Lung (tissue), 11 donors: ENCODE measurements at regions not wholly inside any gene's neighbourhood (a gene's known extent, or its start where the extent isn't known, plus 50 kb on each side); places are given as distances from the start of the nearest gene placed in this dataset.

Experiments
- ATAC-seq: fragments of 200-7000 bp; cut with Tn5 transposase; one replicate; pipeline ENCODE4 v1.9.1; 2020; ENCODE audit warnings: moderate number of reproducible peaks; ENCODE audit not compliant: insufficient read depth, low FRiP score
- DNase-seq, 3 donors: peaks; one replicate each; pipeline ENCODE4 v3.0.0-alpha.2; 2013 to 2017
- H3K27ac ChIP-seq, 2 donors: one replicate each; pipeline ENCODE4 v1.5.1; 2013; ENCODE audit warnings: mild to moderate bottlenecking in 2 of 2, moderate library complexity in 2 of 2, control low read depth in 1 of 2, inconsistent platforms in 1 of 2, low read depth in 1 of 2, low read length in 1 of 2
- H3K27me3 ChIP-seq, 3 donors: one replicate each; pipeline ENCODE4 v1.5.1; 2013; ENCODE audit warnings: low read length in 2 of 3; ENCODE audit not compliant: control insufficient read depth in 3 of 3, insufficient read depth in 3 of 3
- H3K36me3 ChIP-seq, 4 donors: one replicate each; pipeline ENCODE4 v1.5.1; 2013; ENCODE audit warnings: low read length in 4 of 4, mild to moderate bottlenecking in 1 of 4, moderate library complexity in 1 of 4; ENCODE audit not compliant: control insufficient read depth in 4 of 4, insufficient read depth in 4 of 4
- H3K4me1 ChIP-seq, 5 donors: one replicate each; pipeline ENCODE4 v1.5.1; 2013; ENCODE audit warnings: low read length in 5 of 5, mild to moderate bottlenecking in 2 of 5, moderate library complexity in 1 of 5; ENCODE audit not compliant: control insufficient read depth in 5 of 5, insufficient read depth in 5 of 5
- H3K4me3 ChIP-seq: one replicate; pipeline ENCODE4 v1.5.1; 2013; ENCODE audit warnings: mild to moderate bottlenecking, control low read depth, moderate library complexity
- H3K9ac ChIP-seq, 2 donors: one replicate each; pipeline ENCODE4 v1.5.1; 2013; ENCODE audit warnings: low read length in 2 of 2, control low read depth in 1 of 2; ENCODE audit not compliant: insufficient read depth in 1 of 2
- H3K9me3 ChIP-seq, 4 donors: one replicate each; pipeline ENCODE4 v1.5.1; 2013; ENCODE audit warnings: low read length in 3 of 4, mild to moderate bottlenecking in 1 of 4, moderate library complexity in 1 of 4; ENCODE audit not compliant: control insufficient read depth in 4 of 4, insufficient read depth in 3 of 4
- WGBS, 2 donors: extraction: QIAGEN DNeasy Blood & Tissue Kit; methylation state at CpG; one replicate each; pipeline ENCODE4 v1.1.7; 2013; 5-methylcytosine and 5-hydroxymethylcytosine counted together
- TF ChIP-seq, protein P1 (sequence below): IDR thresholded peaks from 2 replicates; pipeline ENCODE4 v1.5.1; 2012; ENCODE audit warnings: mild to moderate bottlenecking; ENCODE audit errors: control extremely low read depth, extremely low read depth
- donor health status: control.
- donor health status: control.
- donor health status: Bipolar disorder and iron deficiency.
- donor health status: healthy.
- donor health status: DM: yes; HTN: yes; CAD: no.

DNA sequence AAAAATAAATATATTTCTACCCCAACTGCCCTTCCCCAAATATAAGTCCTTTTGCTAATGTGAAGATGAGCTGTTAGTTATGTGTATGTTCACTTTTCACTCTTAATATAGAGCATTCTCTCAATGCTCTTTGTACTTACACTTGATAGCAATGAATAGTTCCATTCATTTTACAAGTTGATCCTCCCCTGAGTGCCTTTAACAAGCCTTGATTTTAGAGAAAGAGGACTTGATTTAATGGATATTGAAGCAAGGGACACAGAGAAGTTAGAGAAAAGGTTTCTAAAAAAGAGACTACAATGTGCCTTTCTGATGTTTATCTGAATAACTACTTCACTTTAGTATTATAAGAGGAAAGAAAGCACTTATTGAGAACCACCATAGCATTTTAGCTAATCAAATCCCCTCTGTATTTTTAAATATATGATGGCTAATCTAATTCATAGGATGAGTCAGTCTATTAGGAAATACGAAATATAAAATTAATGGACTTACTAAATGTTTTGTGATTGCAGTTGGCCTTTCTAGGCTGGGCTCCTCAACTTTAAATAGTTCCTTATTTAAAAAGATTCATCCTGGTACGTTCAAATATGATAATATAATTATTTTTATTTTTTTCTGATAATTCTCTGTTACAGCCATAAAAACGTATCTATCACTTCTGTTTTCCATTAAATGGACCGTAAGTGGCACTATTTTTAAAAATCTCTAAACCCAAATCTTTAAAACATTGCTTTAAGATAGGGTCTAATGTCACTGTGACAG, 1097.8 kb upstream of the SLC10A2 start:
- DNase-seq (no peak), ATAC-seq (no peak)
- H3K9ac ChIP-seq: no peak overlapping the region
- no peaks in the 10 kb centered on the region for H3K27me3 ChIP-seq
- H3K36me3 ChIP-seq: no peaks in the 10 kb centered on the region
- no peaks in the 10 kb centered on the region for H3K4me1 ChIP-seq
- H3K27ac ChIP-seq: no peak overlapping the region
- TF ChIP-seq, protein P1, sequence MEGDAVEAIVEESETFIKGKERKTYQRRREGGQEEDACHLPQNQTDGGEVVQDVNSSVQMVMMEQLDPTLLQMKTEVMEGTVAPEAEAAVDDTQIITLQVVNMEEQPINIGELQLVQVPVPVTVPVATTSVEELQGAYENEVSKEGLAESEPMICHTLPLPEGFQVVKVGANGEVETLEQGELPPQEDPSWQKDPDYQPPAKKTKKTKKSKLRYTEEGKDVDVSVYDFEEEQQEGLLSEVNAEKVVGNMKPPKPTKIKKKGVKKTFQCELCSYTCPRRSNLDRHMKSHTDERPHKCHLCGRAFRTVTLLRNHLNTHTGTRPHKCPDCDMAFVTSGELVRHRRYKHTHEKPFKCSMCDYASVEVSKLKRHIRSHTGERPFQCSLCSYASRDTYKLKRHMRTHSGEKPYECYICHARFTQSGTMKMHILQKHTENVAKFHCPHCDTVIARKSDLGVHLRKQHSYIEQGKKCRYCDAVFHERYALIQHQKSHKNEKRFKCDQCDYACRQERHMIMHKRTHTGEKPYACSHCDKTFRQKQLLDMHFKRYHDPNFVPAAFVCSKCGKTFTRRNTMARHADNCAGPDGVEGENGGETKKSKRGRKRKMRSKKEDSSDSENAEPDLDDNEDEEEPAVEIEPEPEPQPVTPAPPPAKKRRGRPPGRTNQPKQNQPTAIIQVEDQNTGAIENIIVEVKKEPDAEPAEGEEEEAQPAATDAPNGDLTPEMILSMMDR: no peak
- H3K9me3 ChIP-seq: no peaks in the 10 kb centered on the region
- WGBS, 2 donors: 74 to 82% methylated on average over 4 of the region's 4 CpGs
- no peak overlapping the region for H3K4me3 ChIP-seq

DNA sequence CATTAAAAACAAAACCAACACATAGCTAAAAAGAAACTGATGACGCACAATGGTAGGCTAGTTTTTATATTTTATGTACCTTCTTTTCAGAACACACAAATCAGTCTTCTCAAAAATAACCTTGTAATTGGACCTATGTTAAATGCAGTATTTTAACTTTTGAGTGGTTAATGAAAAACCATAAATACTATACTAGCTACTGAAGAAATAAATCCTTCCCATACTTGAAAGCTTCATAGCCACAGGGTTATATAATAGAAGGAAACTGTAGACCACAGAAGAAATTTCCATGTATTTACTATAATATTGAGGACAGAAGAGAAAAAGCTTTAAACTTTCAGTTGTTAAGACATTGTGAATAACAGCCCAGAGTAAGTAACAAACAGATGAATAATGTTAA, 1094.3 kb upstream of the SLC10A2 start:
- Histone ChIP-seq H3K9ac (no peak overlapping the region), H3K4me3 (no peak overlapping the region), H3K9me3 (no peaks in the 10 kb centered on the region), H3K36me3 (no peaks in the 10 kb centered on the region), H3K27ac (no peak overlapping the region), H3K27me3 (no peaks in the 10 kb centered on the region), H3K4me1 (no peaks in the 10 kb centered on the region)
- ATAC-seq (no peak), DNase-seq (no peak)
- TF ChIP-seq, protein P1: no peak
- 83 to 95% methylated on average over 1 of the region's 1 CpG for WGBS, 2 donors

DNA sequence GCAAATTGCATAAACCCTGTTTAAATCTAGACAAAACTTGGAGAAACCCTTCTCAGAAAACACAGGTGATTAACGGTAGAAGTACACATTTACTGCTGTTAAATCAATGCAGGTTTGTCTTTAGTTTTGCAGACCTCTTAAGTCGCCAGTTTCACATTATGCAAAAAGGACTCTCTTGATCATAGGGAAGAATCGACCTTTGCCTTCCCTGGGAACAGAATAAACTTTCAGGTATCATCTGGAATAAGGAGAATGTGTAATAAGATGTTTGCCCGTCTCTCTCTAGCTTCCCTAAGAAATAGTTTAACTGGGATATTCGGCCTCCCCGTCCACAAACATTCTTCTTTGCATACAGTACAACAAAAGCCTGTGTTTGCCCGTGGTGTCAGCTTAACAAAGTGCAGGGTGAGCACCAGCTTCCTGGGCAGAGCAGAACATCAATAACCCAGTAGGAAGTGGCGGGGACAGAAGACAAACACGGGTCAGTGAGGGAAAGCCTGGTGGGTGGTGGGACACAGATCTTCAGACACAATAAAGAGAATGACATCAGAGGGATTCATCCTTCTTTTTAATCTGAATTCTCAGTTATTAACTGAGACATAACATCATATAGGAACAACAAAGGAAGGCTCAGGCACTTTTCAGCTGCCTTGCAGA, 1077.7 kb upstream of the SLC10A2 start:
- TF ChIP-seq, protein P1: no peak
- Histone ChIP-seq H3K36me3 (no peaks in the 10 kb centered on the region), H3K4me1 (peaks cover 0 to 3% (median 0%) of the 10 kb centered on the region in 5 donors), H3K9me3 (peaks cover 0 to 2% (median 0%) of the 10 kb centered on the region in 4 donors), H3K9ac (no peak overlapping the region), H3K27me3 (no peaks in the 10 kb centered on the region), H3K4me3 (no peak overlapping the region), H3K27ac (no peak overlapping the region)
- DNase-seq (peak in 1 of 3 donors; percentile 13), ATAC-seq (no peak)
- WGBS, 2 donors: 35 to 36% methylated on average over 9 of the region's 9 CpGs
